ENCODE measurements at regions not wholly inside any gene's neighbourhood (a gene's known extent, or its start where the extent isn't known, plus 50 kb on each side); places are given as distances from the start of the nearest gene placed in this dataset.

GRCh38 chr5:162282191-162282590 is 214.6 kb downstream of the GABRG2 start:
- no peaks in the 10 kb centered on the region for H3K27me3 ChIP-seq (ENCODE audit: control insufficient read depth, insufficient read depth, low read length)
- no peak for TF ChIP-seq CTCF (IDR thresholded peaks at IDR 0.05; ENCODE audit: low read depth, low read length)
- H3K9me3 ChIP-seq (ENCODE audit: control insufficient read depth, insufficient read depth, low read length), result peaks cover 10% of the 10 kb centered on the region
- ChIA-PET CTCF (no interaction called here), POLR2A (no interaction called here)
- no peak overlapping the region for H3K4me3 ChIP-seq (ENCODE audit: low read depth, low read length)
- no peak for DNase-seq (ENCODE audit: low read depth, low spot score)
- no peak overlapping the region for H3K27ac ChIP-seq (ENCODE audit: low read depth, low read length)

- Histone ChIP-seq H3K9me3 (ENCODE audit: control insufficient read depth, insufficient read depth, low read length) (peaks cover 10% of the 10 kb centered on the region), H3K4me3 (ENCODE audit: low read depth, low read length) (no peak overlapping the region), H3K27me3 (ENCODE audit: control insufficient read depth, insufficient read depth, low read length) (no peaks in the 10 kb centered on the region), H3K27ac (ENCODE audit: low read depth, low read length) (no peak overlapping the region)
- no peak for TF ChIP-seq CTCF (IDR thresholded peaks at IDR 0.05; ENCODE audit: low read depth, low read length)
- ChIA-PET CTCF (no interaction called here), POLR2A (no interaction called here)
- DNase-seq (ENCODE audit: low read depth, low spot score), result no peak
Observed at GRCh38 chr5:162283609-162284008, 216.0 kb downstream of the GABRG2 start.

- TF ChIP-seq CTCF (IDR thresholded peaks at IDR 0.05; ENCODE audit: low read depth, low read length), result no peak
- ChIA-PET POLR2A (no interaction called here), CTCF (no interaction called here)
- DNase-seq (ENCODE audit: low read depth, low spot score), result no peak
- no peak overlapping the region for H3K27ac ChIP-seq (ENCODE audit: low read depth, low read length)
- no peak overlapping the region for H3K4me3 ChIP-seq (ENCODE audit: low read depth, low read length)
- no peaks in the 10 kb centered on the region for H3K27me3 ChIP-seq (ENCODE audit: control insufficient read depth, insufficient read depth, low read length)
- peaks cover 5% of the 10 kb centered on the region for H3K9me3 ChIP-seq (ENCODE audit: control insufficient read depth, insufficient read depth, low read length)
Observed at GRCh38 chr5:162288647-162289296, 221.2 kb downstream of the GABRG2 start.

- DNase-seq (ENCODE audit: low read depth, low spot score), result no peak
Observed at GRCh38 chr5:162289489-162289888, 221.9 kb downstream of the GABRG2 start.

GRCh38 chr5:162299793-162300192 is 232.2 kb downstream of the GABRG2 start:
- Histone ChIP-seq H3K27ac (ENCODE audit: low read depth, low read length) (no peak overlapping the region), H3K4me3 (ENCODE audit: low read depth, low read length) (no peak overlapping the region), H3K9me3 (ENCODE audit: control insufficient read depth, insufficient read depth, low read length) (peaks cover 11% of the 10 kb centered on the region), H3K27me3 (ENCODE audit: control insufficient read depth, insufficient read depth, low read length) (no peaks in the 10 kb centered on the region)
- TF ChIP-seq CTCF (IDR thresholded peaks at IDR 0.05; ENCODE audit: low read depth, low read length), result no peak
- no peak for DNase-seq (ENCODE audit: low read depth, low spot score)
- ChIA-PET POLR2A (no interaction called here), CTCF (no interaction called here)

More at GRCh38 chr5:162289489-162289888, 221.9 kb downstream of the GABRG2 start:
- H3K27ac ChIP-seq (ENCODE audit: low read depth, low read length), result no peak overlapping the region
- ChIA-PET CTCF (no interaction called here), POLR2A (no interaction called here)
- no peak for TF ChIP-seq CTCF (IDR thresholded peaks at IDR 0.05; ENCODE audit: low read depth, low read length)
- H3K4me3 ChIP-seq (ENCODE audit: low read depth, low read length), result no peak overlapping the region
- peaks cover 5% of the 10 kb centered on the region for H3K9me3 ChIP-seq (ENCODE audit: control insufficient read depth, insufficient read depth, low read length)
- H3K27me3 ChIP-seq (ENCODE audit: control insufficient read depth, insufficient read depth, low read length), result no peaks in the 10 kb centered on the region
